Effector memory CD8-positive, alpha-beta T cell (primary cell): ENCODE measurements at regions not wholly inside any gene's neighbourhood (a gene's known extent, or its start where the extent isn't known, plus 50 kb on each side); places are given as distances from the start of the nearest gene placed in this dataset.
"Not testable (repeated sequence)": the region's sequence is repeated elsewhere in the genome, so short reads cannot be mapped to it uniquely, and the experiment has no call there.

Experiments
- ATAC-seq: fragments of 150-1000 bp; cut with Tn5 transposase; replicated peaks from 2 replicates; pipeline ENCODE4 v1.10.0; 2021; ENCODE audit warnings: mild to moderate bottlenecking, moderate library complexity
- DNase-seq, 3 experiments: peaks; one replicate each; pipeline ENCODE4 v3.0.0; 2021
- H3K27ac Mint-ChIP-seq, 2 donors: one replicate each; pipeline ENCODE4 v1.8.0; 2022; ENCODE audit warnings: mild to moderate bottlenecking in 2 of 2, mixed read lengths in 2 of 2, moderate library complexity in 2 of 2
- H3K27me3 Mint-ChIP-seq, 2 donors: one replicate each; pipeline ENCODE4 v1.8.0; 2022; ENCODE audit warnings: mixed read lengths in 2 of 2
- H3K36me3 Mint-ChIP-seq: one replicate; pipeline ENCODE4 v1.8.0; 2022; ENCODE audit warnings: mild to moderate bottlenecking, moderate library complexity, mixed read lengths; ENCODE audit not compliant: insufficient read depth
- H3K4me1 Mint-ChIP-seq, 2 donors: one replicate each; pipeline ENCODE4 v1.8.0; 2022; ENCODE audit warnings: low read depth in 2 of 2, mixed read lengths in 2 of 2
- H3K4me3 Mint-ChIP-seq, 2 donors: one replicate each; pipeline ENCODE4 v1.8.0; 2022; ENCODE audit warnings: mild to moderate bottlenecking in 2 of 2, mixed read lengths in 2 of 2, moderate library complexity in 2 of 2
- H3K9me3 Mint-ChIP-seq, 2 donors: one replicate each; pipeline ENCODE4 v1.8.0; 2022; ENCODE audit warnings: mixed read lengths in 2 of 2

GRCh38 chr16:87200637-87201036 lies 116.6 kb downstream of the C16orf95 start:
- Mint-ChIP-seq H3K27me3 (peaks cover 14 to 31% of the 10 kb centered on the region in 2 donors), H3K36me3 (peaks cover 6% of the 10 kb centered on the region), H3K27ac (no peak overlapping the region), H3K4me3 (no peak overlapping the region), H3K4me1 (no peaks in the 10 kb centered on the region), H3K9me3 (peaks cover 3 to 13% of the 10 kb centered on the region in 2 donors)
- ATAC-seq (no peak), DNase-seq (no peak)

GRCh38 chr16:87201052-87201451 lies 116.1 kb downstream of the C16orf95 start:
- H3K27me3 Mint-ChIP-seq = peaks cover 14 to 31% of the 10 kb centered on the region in 2 donors
- peaks cover 6% of the 10 kb centered on the region for H3K36me3 Mint-ChIP-seq
- peaks cover 3 to 13% of the 10 kb centered on the region in 2 donors for H3K9me3 Mint-ChIP-seq
- H3K4me1 Mint-ChIP-seq = no peaks in the 10 kb centered on the region
- DNase-seq (no peak), ATAC-seq (no peak)
- no peak overlapping the region for H3K27ac Mint-ChIP-seq
- no peak overlapping the region for H3K4me3 Mint-ChIP-seq

GRCh38 chr16:87201790-87202189 lies 115.4 kb downstream of the C16orf95 start:
- DNase-seq (no peak), ATAC-seq (no peak)
- Mint-ChIP-seq H3K9me3 (peaks cover 3 to 13% of the 10 kb centered on the region in 2 donors), H3K4me3 (no peak overlapping the region), H3K36me3 (peaks cover 6% of the 10 kb centered on the region), H3K27me3 (peaks cover 14 to 31% of the 10 kb centered on the region in 2 donors), H3K27ac (no peak overlapping the region), H3K4me1 (no peaks in the 10 kb centered on the region)

- ATAC-seq (no peak), DNase-seq (no peak)
- H3K27ac Mint-ChIP-seq = no peak overlapping the region
- H3K4me1 Mint-ChIP-seq = no peaks in the 10 kb centered on the region
- peaks cover 3 to 13% of the 10 kb centered on the region in 2 donors for H3K9me3 Mint-ChIP-seq
- H3K27me3 Mint-ChIP-seq = peaks cover 14 to 31% of the 10 kb centered on the region in 2 donors
- peaks cover 6% of the 10 kb centered on the region for H3K36me3 Mint-ChIP-seq
- H3K4me3 Mint-ChIP-seq = no peak overlapping the region
Measured at GRCh38 chr16:87202346-87202745, 114.8 kb downstream of the C16orf95 start.

GRCh38 chr16:87203060-87203656 lies 114.0 kb downstream of the C16orf95 start:
- DNase-seq = peak; percentile 3 to 22 (median 14)

GRCh38 chr16:87206646-87207451 lies 110.3 kb downstream of the C16orf95 start:
- Mint-ChIP-seq H3K9me3 (no peaks in the 10 kb centered on the region), H3K36me3 (no peaks in the 10 kb centered on the region), H3K4me3 (no peak overlapping the region), H3K27me3 (peaks cover 14 to 28% of the 10 kb centered on the region in 2 donors), H3K27ac (no peak overlapping the region), H3K4me1 (no peaks in the 10 kb centered on the region)
- DNase-seq (no peak), ATAC-seq (no peak)

More at GRCh38 chr16:87203060-87203656, 114.0 kb downstream of the C16orf95 start:
- Mint-ChIP-seq H3K4me3 (no peak overlapping the region), H3K27ac (no peak overlapping the region), H3K9me3 (peaks cover 3 to 13% of the 10 kb centered on the region in 2 donors), H3K4me1 (no peaks in the 10 kb centered on the region), H3K36me3 (peaks cover 6% of the 10 kb centered on the region), H3K27me3 (peaks cover 14 to 31% of the 10 kb centered on the region in 2 donors)
- no peak for ATAC-seq

- no peak overlapping the region for H3K4me3 Mint-ChIP-seq
- peaks cover 14 to 21% of the 10 kb centered on the region in 2 donors for H3K27me3 Mint-ChIP-seq
- no peak for DNase-seq
- no peak for ATAC-seq
- no peaks in the 10 kb centered on the region for H3K9me3 Mint-ChIP-seq
- no peaks in the 10 kb centered on the region for H3K36me3 Mint-ChIP-seq
- no peak overlapping the region for H3K27ac Mint-ChIP-seq
- no peaks in the 10 kb centered on the region for H3K4me1 Mint-ChIP-seq
Measured at GRCh38 chr16:87207509-87207908, 109.7 kb downstream of the C16orf95 start.

- no peaks in the 10 kb centered on the region for H3K36me3 Mint-ChIP-seq
- H3K9me3 Mint-ChIP-seq = no peaks in the 10 kb centered on the region
- no peak overlapping the region for H3K27ac Mint-ChIP-seq
- no peak overlapping the region for H3K4me3 Mint-ChIP-seq
- ATAC-seq (no peak), DNase-seq (no peak)
- H3K27me3 Mint-ChIP-seq = peaks cover 12 to 17% of the 10 kb centered on the region in 2 donors
- no peaks in the 10 kb centered on the region for H3K4me1 Mint-ChIP-seq
Measured at GRCh38 chr16:87207965-87208364, 109.2 kb downstream of the C16orf95 start.

- H3K36me3 Mint-ChIP-seq, H3K27me3 Mint-ChIP-seq, ATAC-seq, H3K27ac Mint-ChIP-seq, DNase-seq, H3K4me3 Mint-ChIP-seq, H3K9me3 Mint-ChIP-seq, H3K4me1 Mint-ChIP-seq: not testable (repeated sequence)
Measured at GRCh38 chr16:87208968-87209367, 108.2 kb downstream of the C16orf95 start.

GRCh38 chr16:87209808-87210512 lies 107.2 kb downstream of the C16orf95 start:
- Mint-ChIP-seq H3K9me3 (no peaks in the 10 kb centered on the region), H3K27me3 (no peaks in the 10 kb centered on the region), H3K4me1 (no peaks in the 10 kb centered on the region), H3K4me3 (no peak overlapping the region), H3K36me3 (no peaks in the 10 kb centered on the region), H3K27ac (no peak overlapping the region)
- ATAC-seq (no peak), DNase-seq (no peak)

GRCh38 chr16:87210894-87211293 lies 106.3 kb downstream of the C16orf95 start:
- no peaks in the 10 kb centered on the region for H3K4me1 Mint-ChIP-seq
- DNase-seq (no peak), ATAC-seq (no peak)
- no peaks in the 10 kb centered on the region for H3K27me3 Mint-ChIP-seq
- H3K36me3 Mint-ChIP-seq = no peaks in the 10 kb centered on the region
- no peak overlapping the region for H3K27ac Mint-ChIP-seq
- no peaks in the 10 kb centered on the region for H3K9me3 Mint-ChIP-seq
- H3K4me3 Mint-ChIP-seq = no peak overlapping the region

- Mint-ChIP-seq H3K36me3 (no peaks in the 10 kb centered on the region), H3K27me3 (no peaks in the 10 kb centered on the region), H3K27ac (no peak overlapping the region), H3K4me3 (no peak overlapping the region), H3K4me1 (no peaks in the 10 kb centered on the region), H3K9me3 (no peaks in the 10 kb centered on the region)
- ATAC-seq = no peak
- DNase-seq = no peak
Measured at GRCh38 chr16:87212026-87212425, 105.2 kb downstream of the C16orf95 start.

GRCh38 chr16:87213536-87213935 lies 103.7 kb downstream of the C16orf95 start:
- Mint-ChIP-seq H3K9me3 (no peaks in the 10 kb centered on the region), H3K27me3 (no peaks in the 10 kb centered on the region), H3K27ac (no peak overlapping the region), H3K4me3 (no peak overlapping the region), H3K4me1 (no peaks in the 10 kb centered on the region), H3K36me3 (no peaks in the 10 kb centered on the region)
- no peak for ATAC-seq
- DNase-seq = no peak
